WTC11 (cell line): ENCODE measurements at regions not wholly inside any gene's neighbourhood (a gene's known extent, or its start where the extent isn't known, plus 50 kb on each side); places are given as distances from the start of the nearest gene placed in this dataset.

Experiments used
- ATAC-seq: fragments of 200-7000 bp; cut with Tn5 transposase; 2 replicates; pipeline ENCODE4 v1.10.0; 2021; ENCODE audit warnings: mild to moderate bottlenecking, moderate library complexity
- CTCF ChIA-PET: fragments of 300-600 bp; sonication (Branson Sonifier 250); formaldehyde crosslinking; loops from one replicate; lab custom pipeline; 2021; ENCODE audit warnings: antibody characterized with exemption; lab: Charles Lee
- POLR2A ChIA-PET: fragments of 350-600 bp; sonication (Branson Sonifier 250); formaldehyde crosslinking; loops from one replicate; lab custom pipeline; 2021; ENCODE audit warnings: antibody characterized with exemption; lab: Charles Lee
- DNase-seq: peaks from one replicate; pipeline ENCODE4 v3.0.0; 2021; ENCODE audit warnings: low spot score
- H3K27ac Mint-ChIP-seq: 2 replicates; pipeline ENCODE4 v1.8.0; 2021; ENCODE audit warnings: mixed read lengths
- H3K27me3 Mint-ChIP-seq: 2 replicates; pipeline ENCODE4 v1.8.0; 2021; ENCODE audit warnings: low read depth, mild to moderate bottlenecking, moderate library complexity, mixed read lengths
- H3K36me3 Mint-ChIP-seq: 2 replicates; pipeline ENCODE4 v1.8.0; 2021; ENCODE audit warnings: mixed read lengths
- H3K4me1 Mint-ChIP-seq: 2 replicates; pipeline ENCODE4 v1.8.0; 2022; ENCODE audit warnings: mixed read lengths
- H3K4me3 Mint-ChIP-seq: 2 replicates; pipeline ENCODE4 v1.8.0; 2021; ENCODE audit warnings: mild to moderate bottlenecking, moderate library complexity, mixed read lengths
- H3K9me3 Mint-ChIP-seq: 2 replicates; pipeline ENCODE4 v1.8.0; 2021; ENCODE audit warnings: mixed read lengths
- ARID4B ChIP-seq: sonication (generic); formaldehyde crosslinking; IDR thresholded peaks from 2 replicates; pipeline ENCODE4 v1.8.0; 2023; ENCODE audit warnings: missing genetic modification reagents, mild to moderate bottlenecking, borderline replicate concordance
- CDX4 ChIP-seq: fragments of 250-450 bp; sonication (Bioruptor Pico); IDR thresholded peaks from 2 replicates; pipeline ENCODE4 v1.9.0; 2021; ENCODE audit warnings: moderate library complexity, mild to moderate bottlenecking, inconsistent platforms, borderline replicate concordance
- E2F5 ChIP-seq: sonication (generic); formaldehyde crosslinking; IDR thresholded peaks from 2 replicates; pipeline ENCODE4 v1.8.1; 2022; ENCODE audit warnings: mild to moderate bottlenecking, moderate library complexity, missing genetic modification reagents
- ELF4 ChIP-seq: sonication (generic); formaldehyde crosslinking; IDR thresholded peaks from 2 replicates; pipeline ENCODE4 v1.8.1; 2022; ENCODE audit warnings: low read depth, mild to moderate bottlenecking, moderate library complexity, missing genetic modification reagents
- ESRRA ChIP-seq: sonication (generic); formaldehyde crosslinking; IDR thresholded peaks from 2 replicates; pipeline ENCODE4 v1.8.1; 2022; ENCODE audit warnings: mild to moderate bottlenecking, missing genetic modification reagents, borderline replicate concordance
- FOXK1 ChIP-seq: sonication (generic); formaldehyde crosslinking; IDR thresholded peaks from 2 replicates; pipeline ENCODE4 v1.8.0; 2022; ENCODE audit warnings: mild to moderate bottlenecking, moderate library complexity, missing genetic modification reagents
- FOXP1 ChIP-seq: sonication (generic); formaldehyde crosslinking; IDR thresholded peaks from 2 replicates; pipeline ENCODE4 v1.8.0; 2022; ENCODE audit warnings: missing genetic modification reagents, mild to moderate bottlenecking, moderate library complexity, borderline replicate concordance
- IRF2 ChIP-seq: sonication (generic); formaldehyde crosslinking; IDR thresholded peaks from 2 replicates; pipeline ENCODE4 v1.8.0; 2022; ENCODE audit warnings: low read depth, missing genetic modification reagents, borderline replicate concordance
- KAT7 ChIP-seq: sonication (generic); formaldehyde crosslinking; IDR thresholded peaks from 2 replicates; pipeline ENCODE4 v1.8.1; 2023; ENCODE audit warnings: missing genetic modification reagents, mild to moderate bottlenecking, borderline replicate concordance
- MXD4 ChIP-seq: fragments of 250-450 bp; sonication (Bioruptor Pico); IDR thresholded peaks from 2 replicates; pipeline ENCODE4 v1.8.0; 2021; ENCODE audit warnings: mild to moderate bottlenecking, moderate library complexity, borderline replicate concordance
- NR2C2 ChIP-seq: sonication (generic); formaldehyde crosslinking; IDR thresholded peaks from 2 replicates; pipeline ENCODE4 v1.8.0; 2022; ENCODE audit warnings: mild to moderate bottlenecking, missing genetic modification reagents
- RORB ChIP-seq: fragments of 250-450 bp; sonication (Bioruptor Pico); IDR thresholded peaks from 2 replicates; pipeline ENCODE4 v1.9.0; 2021; ENCODE audit warnings: mild to moderate bottlenecking
- SMAD4 ChIP-seq: sonication (generic); formaldehyde crosslinking; IDR thresholded peaks from 2 replicates; pipeline ENCODE4 v1.8.0; 2022; ENCODE audit warnings: mild to moderate bottlenecking, missing genetic modification reagents
- SP1 ChIP-seq: sonication (generic); formaldehyde crosslinking; conservative IDR thresholded peaks from 2 replicates; pipeline ENCODE4 v1.8.1; 2022; ENCODE audit warnings: missing genetic modification reagents
- TEAD1 ChIP-seq: sonication (generic); formaldehyde crosslinking; IDR thresholded peaks from 2 replicates; pipeline ENCODE4 v1.8.0; 2022; ENCODE audit warnings: mild to moderate bottlenecking, missing genetic modification reagents
- TP53 ChIP-seq: sonication (generic); formaldehyde crosslinking; IDR thresholded peaks from 2 replicates; pipeline ENCODE4 v1.8.1; 2023; ENCODE audit warnings: mild to moderate bottlenecking, missing genetic modification reagents
- ZBTB21 ChIP-seq: sonication (generic); formaldehyde crosslinking; IDR thresholded peaks from 2 replicates; pipeline ENCODE4 v1.8.1; 2023; ENCODE audit warnings: mild to moderate bottlenecking, missing genetic modification reagents, borderline replicate concordance
- ZNF232 ChIP-seq: sonication (generic); formaldehyde crosslinking; IDR thresholded peaks from 2 replicates; pipeline ENCODE4 v1.8.0; 2022; ENCODE audit warnings: mild to moderate bottlenecking, missing genetic modification reagents
- ZNF396 ChIP-seq: fragments of 250-450 bp; sonication (Bioruptor Pico); IDR thresholded peaks from 2 replicates; pipeline ENCODE4 v1.8.0; 2021; ENCODE audit warnings: mild to moderate bottlenecking, moderate library complexity, borderline replicate concordance
- ZNF416 ChIP-seq: fragments of 250-450 bp; sonication (Bioruptor Pico); IDR thresholded peaks from 2 replicates; pipeline ENCODE4 v1.9.0; 2021; ENCODE audit warnings: mild to moderate bottlenecking, inconsistent platforms
- TF ChIP-seq, protein P1 (sequence below): fragments of 250-450 bp; sonication (Bioruptor Pico); IDR thresholded peaks from 2 replicates; pipeline ENCODE4 v2.1.2; 2022; ENCODE audit warnings: mild to moderate bottlenecking, moderate library complexity
- TF ChIP-seq, protein P2 (sequence below): sonication (generic); formaldehyde crosslinking; IDR thresholded peaks from 2 replicates; pipeline ENCODE4 v1.8.1; 2022; ENCODE audit warnings: missing genetic modification reagents, borderline replicate concordance
- TF ChIP-seq, protein P3 (sequence below): sonication (generic); formaldehyde crosslinking; IDR thresholded peaks from 2 replicates; pipeline ENCODE4 v1.8.1; 2023; ENCODE audit warnings: mild to moderate bottlenecking, missing genetic modification reagents

DNA sequence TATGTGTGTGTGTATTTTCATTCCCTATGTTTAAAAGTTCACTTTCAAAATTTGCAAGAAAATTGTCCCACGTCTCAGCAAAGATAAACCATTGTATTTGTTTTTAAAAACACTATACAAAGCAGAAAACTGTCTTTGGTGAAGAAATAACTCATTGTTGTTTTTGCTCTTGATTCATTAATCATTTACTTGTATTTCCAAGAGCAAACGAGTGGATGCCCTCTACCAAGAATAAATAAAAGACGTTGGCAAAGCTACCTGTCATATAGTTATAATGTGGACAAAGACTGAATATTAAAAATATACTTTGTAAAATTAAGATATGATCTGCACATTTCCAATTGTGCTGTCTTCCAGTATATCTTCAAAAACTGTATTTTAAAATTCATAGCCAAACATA lies 210.9 kb upstream of the NDST3 start:
- Mint-ChIP-seq H3K27ac (no peak overlapping the region), H3K9me3 (0 out of 2 replicates have a peak, but pooled peaks cover 4% of the 10 kb centered on the region), H3K27me3 (peaks cover 28% of the 10 kb centered on the region), H3K4me1 (peaks cover 32% of the 10 kb centered on the region), H3K36me3 (peaks cover 3% of the 10 kb centered on the region; the same call in 1 of the 2 replicates), H3K4me3 (no peak overlapping the region)
- no peak for DNase-seq
- POLR2A ChIA-PET, result no interaction called here
- ATAC-seq, result no peak
- CTCF ChIA-PET, result no interaction called here
- TF ChIP-seq SP1 (no peak), ARID4B (CRISPR knock-in tag) (no peak), RORB (CRISPR knock-in tag) (no peak), E2F5 (CRISPR knock-in tag) (no peak), ZBTB21 (CRISPR knock-in tag) (no peak), KAT7 (CRISPR knock-in tag) (no peak), TEAD1 (CRISPR knock-in tag) (no peak), FOXP1 (no peak), IRF2 (no peak), ZNF396 (CRISPR knock-in tag) (no peak), SMAD4 (CRISPR knock-in tag) (no peak), ELF4 (no peak), ZNF416 (CRISPR knock-in tag) (no peak), ZNF232 (no peak), MXD4 (CRISPR knock-in tag) (no peak)
- TF ChIP-seq, protein P1, sequence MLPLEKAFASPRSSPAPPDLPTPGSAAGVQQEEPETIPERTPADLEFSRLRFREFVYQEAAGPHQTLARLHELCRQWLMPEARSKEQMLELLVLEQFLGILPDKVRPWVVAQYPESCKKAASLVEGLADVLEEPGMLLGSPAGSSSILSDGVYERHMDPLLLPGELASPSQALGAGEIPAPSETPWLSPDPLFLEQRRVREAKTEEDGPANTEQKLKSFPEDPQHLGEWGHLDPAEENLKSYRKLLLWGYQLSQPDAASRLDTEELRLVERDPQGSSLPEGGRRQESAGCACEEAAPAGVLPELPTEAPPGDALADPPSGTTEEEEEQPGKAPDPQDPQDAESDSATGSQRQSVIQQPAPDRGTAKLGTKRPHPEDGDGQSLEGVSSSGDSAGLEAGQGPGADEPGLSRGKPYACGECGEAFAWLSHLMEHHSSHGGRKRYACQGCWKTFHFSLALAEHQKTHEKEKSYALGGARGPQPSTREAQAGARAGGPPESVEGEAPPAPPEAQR (CRISPR knock-in tag), result no peak
- TF ChIP-seq, protein P2, sequence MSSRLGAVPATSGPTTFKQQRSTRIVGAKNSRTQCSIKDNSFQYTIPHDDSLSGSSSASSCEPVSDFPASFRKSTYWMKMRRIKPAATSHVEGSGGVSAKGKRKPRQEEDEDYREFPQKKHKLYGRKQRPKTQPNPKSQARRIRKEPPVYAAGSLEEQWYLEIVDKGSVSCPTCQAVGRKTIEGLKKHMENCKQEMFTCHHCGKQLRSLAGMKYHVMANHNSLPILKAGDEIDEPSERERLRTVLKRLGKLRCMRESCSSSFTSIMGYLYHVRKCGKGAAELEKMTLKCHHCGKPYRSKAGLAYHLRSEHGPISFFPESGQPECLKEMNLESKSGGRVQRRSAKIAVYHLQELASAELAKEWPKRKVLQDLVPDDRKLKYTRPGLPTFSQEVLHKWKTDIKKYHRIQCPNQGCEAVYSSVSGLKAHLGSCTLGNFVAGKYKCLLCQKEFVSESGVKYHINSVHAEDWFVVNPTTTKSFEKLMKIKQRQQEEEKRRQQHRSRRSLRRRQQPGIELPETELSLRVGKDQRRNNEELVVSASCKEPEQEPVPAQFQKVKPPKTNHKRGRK (CRISPR knock-in tag), result no peak

DNA sequence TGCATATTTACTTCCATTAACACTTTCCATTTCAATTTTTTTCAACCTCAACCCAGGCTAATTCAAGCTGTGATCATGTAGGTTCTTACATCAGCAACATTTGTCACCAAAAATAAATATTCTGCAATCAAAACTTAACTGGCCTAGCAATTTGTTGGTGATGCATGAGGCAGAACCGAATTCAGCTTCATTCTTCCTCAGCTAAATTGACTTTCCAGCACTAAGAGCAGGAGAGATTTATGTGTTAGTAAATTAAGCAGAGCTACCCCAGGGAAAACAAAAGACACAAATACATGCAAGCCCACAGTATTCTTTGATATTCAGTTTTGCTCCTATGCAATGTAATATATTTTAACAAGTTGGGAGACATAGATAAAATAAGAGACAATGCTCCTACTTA lies 208.7 kb upstream of the NDST3 start:
- Mint-ChIP-seq H3K36me3 (peaks cover 3% of the 10 kb centered on the region; the same call in 1 of the 2 replicates), H3K4me3 (no peak overlapping the region), H3K9me3 (0 out of 2 replicates have a peak, but pooled peaks cover 4% of the 10 kb centered on the region), H3K27me3 (peaks cover 15% of the 10 kb centered on the region), H3K27ac (no peak overlapping the region), H3K4me1 (peaks cover 22% of the 10 kb centered on the region)
- ChIA-PET CTCF (no interaction called here), POLR2A (no interaction called here)
- TF ChIP-seq NR2C2 (CRISPR knock-in tag), result no peak
- no peak for TF ChIP-seq FOXK1
- no peak for TF ChIP-seq CDX4 (CRISPR knock-in tag)
- no peak for TF ChIP-seq TP53 (CRISPR knock-in tag)
- TF ChIP-seq ESRRA (CRISPR knock-in tag), result no peak
- TF ChIP-seq, protein P3, sequence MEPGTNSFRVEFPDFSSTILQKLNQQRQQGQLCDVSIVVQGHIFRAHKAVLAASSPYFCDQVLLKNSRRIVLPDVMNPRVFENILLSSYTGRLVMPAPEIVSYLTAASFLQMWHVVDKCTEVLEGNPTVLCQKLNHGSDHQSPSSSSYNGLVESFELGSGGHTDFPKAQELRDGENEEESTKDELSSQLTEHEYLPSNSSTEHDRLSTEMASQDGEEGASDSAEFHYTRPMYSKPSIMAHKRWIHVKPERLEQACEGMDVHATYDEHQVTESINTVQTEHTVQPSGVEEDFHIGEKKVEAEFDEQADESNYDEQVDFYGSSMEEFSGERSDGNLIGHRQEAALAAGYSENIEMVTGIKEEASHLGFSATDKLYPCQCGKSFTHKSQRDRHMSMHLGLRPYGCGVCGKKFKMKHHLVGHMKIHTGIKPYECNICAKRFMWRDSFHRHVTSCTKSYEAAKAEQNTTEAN (CRISPR knock-in tag), result no peak
- ATAC-seq (no peak), DNase-seq (no peak)
